ENCODE measurements at regions not wholly inside any gene's neighbourhood (a gene's known extent, or its start where the extent isn't known, plus 50 kb on each side); places are given as distances from the start of the nearest gene placed in this dataset.

DNA sequence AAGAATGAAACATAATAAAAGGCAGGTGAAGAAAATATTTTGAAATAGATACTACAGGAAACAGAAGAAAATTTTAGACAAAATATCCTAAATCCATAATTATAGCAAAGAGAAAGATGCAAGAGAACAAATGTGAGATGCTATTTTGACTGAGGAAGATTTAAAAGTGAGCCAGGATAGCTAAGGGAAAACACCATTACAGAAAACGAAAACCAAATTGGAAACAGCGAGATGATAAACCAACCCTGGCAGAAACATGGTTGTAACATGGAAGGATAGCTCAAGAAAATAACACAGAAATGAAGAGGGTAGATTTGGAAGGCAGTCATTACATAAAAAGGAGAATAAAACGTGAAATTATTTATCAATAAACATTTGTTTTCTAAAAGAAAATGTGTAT lies 267.2 kb upstream of the NREP start:
- TF ChIP-seq, protein P1, sequence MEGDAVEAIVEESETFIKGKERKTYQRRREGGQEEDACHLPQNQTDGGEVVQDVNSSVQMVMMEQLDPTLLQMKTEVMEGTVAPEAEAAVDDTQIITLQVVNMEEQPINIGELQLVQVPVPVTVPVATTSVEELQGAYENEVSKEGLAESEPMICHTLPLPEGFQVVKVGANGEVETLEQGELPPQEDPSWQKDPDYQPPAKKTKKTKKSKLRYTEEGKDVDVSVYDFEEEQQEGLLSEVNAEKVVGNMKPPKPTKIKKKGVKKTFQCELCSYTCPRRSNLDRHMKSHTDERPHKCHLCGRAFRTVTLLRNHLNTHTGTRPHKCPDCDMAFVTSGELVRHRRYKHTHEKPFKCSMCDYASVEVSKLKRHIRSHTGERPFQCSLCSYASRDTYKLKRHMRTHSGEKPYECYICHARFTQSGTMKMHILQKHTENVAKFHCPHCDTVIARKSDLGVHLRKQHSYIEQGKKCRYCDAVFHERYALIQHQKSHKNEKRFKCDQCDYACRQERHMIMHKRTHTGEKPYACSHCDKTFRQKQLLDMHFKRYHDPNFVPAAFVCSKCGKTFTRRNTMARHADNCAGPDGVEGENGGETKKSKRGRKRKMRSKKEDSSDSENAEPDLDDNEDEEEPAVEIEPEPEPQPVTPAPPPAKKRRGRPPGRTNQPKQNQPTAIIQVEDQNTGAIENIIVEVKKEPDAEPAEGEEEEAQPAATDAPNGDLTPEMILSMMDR (IDR thresholded peaks at IDR 0.05) = no peak
- no peak for TF ChIP-seq TCF7L2 (IDR thresholded peaks at IDR 0.05; ENCODE audit: low read depth, low read length)
- no peak for TF ChIP-seq SIN3A (IDR thresholded peaks at IDR 0.05; ENCODE audit: borderline replicate concordance, insufficient read depth, low read depth, low read length)
- TF ChIP-seq, protein P2, sequence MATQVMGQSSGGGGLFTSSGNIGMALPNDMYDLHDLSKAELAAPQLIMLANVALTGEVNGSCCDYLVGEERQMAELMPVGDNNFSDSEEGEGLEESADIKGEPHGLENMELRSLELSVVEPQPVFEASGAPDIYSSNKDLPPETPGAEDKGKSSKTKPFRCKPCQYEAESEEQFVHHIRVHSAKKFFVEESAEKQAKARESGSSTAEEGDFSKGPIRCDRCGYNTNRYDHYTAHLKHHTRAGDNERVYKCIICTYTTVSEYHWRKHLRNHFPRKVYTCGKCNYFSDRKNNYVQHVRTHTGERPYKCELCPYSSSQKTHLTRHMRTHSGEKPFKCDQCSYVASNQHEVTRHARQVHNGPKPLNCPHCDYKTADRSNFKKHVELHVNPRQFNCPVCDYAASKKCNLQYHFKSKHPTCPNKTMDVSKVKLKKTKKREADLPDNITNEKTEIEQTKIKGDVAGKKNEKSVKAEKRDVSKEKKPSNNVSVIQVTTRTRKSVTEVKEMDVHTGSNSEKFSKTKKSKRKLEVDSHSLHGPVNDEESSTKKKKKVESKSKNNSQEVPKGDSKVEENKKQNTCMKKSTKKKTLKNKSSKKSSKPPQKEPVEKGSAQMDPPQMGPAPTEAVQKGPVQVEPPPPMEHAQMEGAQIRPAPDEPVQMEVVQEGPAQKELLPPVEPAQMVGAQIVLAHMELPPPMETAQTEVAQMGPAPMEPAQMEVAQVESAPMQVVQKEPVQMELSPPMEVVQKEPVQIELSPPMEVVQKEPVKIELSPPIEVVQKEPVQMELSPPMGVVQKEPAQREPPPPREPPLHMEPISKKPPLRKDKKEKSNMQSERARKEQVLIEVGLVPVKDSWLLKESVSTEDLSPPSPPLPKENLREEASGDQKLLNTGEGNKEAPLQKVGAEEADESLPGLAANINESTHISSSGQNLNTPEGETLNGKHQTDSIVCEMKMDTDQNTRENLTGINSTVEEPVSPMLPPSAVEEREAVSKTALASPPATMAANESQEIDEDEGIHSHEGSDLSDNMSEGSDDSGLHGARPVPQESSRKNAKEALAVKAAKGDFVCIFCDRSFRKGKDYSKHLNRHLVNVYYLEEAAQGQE (IDR thresholded peaks at IDR 0.05; ENCODE audit: insufficient read depth in 1 of 2, low read depth in 2 of 2, low read length in 1 of 2) = no peak

Measured in Panc1 (cell line).